SH-SY5Y (cell line): ENCODE measurements at regions not wholly inside any gene's neighbourhood (a gene's known extent, or its start where the extent isn't known, plus 50 kb on each side); places are given as distances from the start of the nearest gene placed in this dataset.

Source experiments
- GATA2 ChIP-seq: IDR thresholded peaks from 2 replicates; pipeline ENCODE4 v1.6.1; 2011; ENCODE audit warnings: mild to moderate bottlenecking, low read depth, low read length
- GATA3 ChIP-seq: IDR thresholded peaks from 2 replicates; pipeline ENCODE4 v1.6.1; 2011; ENCODE audit warnings: low read depth, mild to moderate bottlenecking, low read length, moderate library complexity

GRCh38 chr5:8114597-8115266 lies 245.8 kb downstream of the MTRR start:
- TF ChIP-seq GATA2 (no peak), GATA3 (no peak)
